ENCODE measurements at regions not wholly inside any gene's neighbourhood (a gene's known extent, or its start where the extent isn't known, plus 50 kb on each side); places are given as distances from the start of the nearest gene placed in this dataset.
"Not testable (repeated sequence)": the region's sequence is repeated elsewhere in the genome, so short reads cannot be mapped to it uniquely, and the experiment has no call there.

- peak; percentile 78 for DNase-seq (ENCODE audit: low read depth)
Measured at GRCh38 chr3:99586701-99587100, 51.7 kb upstream of the COL8A1 start.

- no peak for DNase-seq (ENCODE audit: low read depth)
Measured at GRCh38 chr3:99579965-99580364, 58.4 kb upstream of the COL8A1 start.

- DNase-seq (ENCODE audit: low read depth), result peak; percentile 94
Measured at GRCh38 chr3:99579246-99579645, 59.1 kb upstream of the COL8A1 start.

GRCh38 chr3:99578339-99578970 is 59.9 kb upstream of the COL8A1 start:
- no peak for DNase-seq (ENCODE audit: low read depth)

GRCh38 chr3:99576904-99577559 is 61.4 kb upstream of the COL8A1 start:
- DNase-seq (ENCODE audit: low read depth), result no peak

GRCh38 chr3:99575683-99576082 is 62.7 kb upstream of the COL8A1 start:
- DNase-seq (ENCODE audit: low read depth), result no peak

GRCh38 chr3:99570061-99570460 is 68.3 kb upstream of the COL8A1 start:
- DNase-seq (ENCODE audit: low read depth), result peak; percentile 77

GRCh38 chr3:99568663-99569335 is 69.6 kb upstream of the COL8A1 start:
- peak; percentile 50 for DNase-seq (ENCODE audit: low read depth)

- DNase-seq (ENCODE audit: low read depth), result peak; percentile 74
Measured at GRCh38 chr3:99565331-99565730, 73.1 kb upstream of the COL8A1 start.

- DNase-seq (ENCODE audit: low read depth), result peak; percentile 80
Measured at GRCh38 chr3:99562990-99563607, 75.3 kb upstream of the COL8A1 start.

- DNase-seq (ENCODE audit: low read depth), result peak; percentile 59
Measured at GRCh38 chr3:99562138-99562537, 76.3 kb upstream of the COL8A1 start.

GRCh38 chr3:99561056-99561455 is 77.3 kb upstream of the COL8A1 start:
- DNase-seq (ENCODE audit: low read depth), result no peak

- no peak for DNase-seq (ENCODE audit: low read depth)
Measured at GRCh38 chr3:99559196-99559595, 79.2 kb upstream of the COL8A1 start.

- DNase-seq (ENCODE audit: low read depth), result not testable (repeated sequence)
Measured at GRCh38 chr3:99555885-99556284, 82.5 kb upstream of the COL8A1 start.

GRCh38 chr3:99551520-99551919 is 86.9 kb upstream of the COL8A1 start:
- DNase-seq (ENCODE audit: low read depth), result no peak

- no peak for DNase-seq (ENCODE audit: low read depth)
Measured at GRCh38 chr3:99549957-99550603, 88.3 kb upstream of the COL8A1 start.

- DNase-seq (ENCODE audit: low read depth), result no peak
Measured at GRCh38 chr3:99549220-99549619, 89.2 kb upstream of the COL8A1 start.

- DNase-seq (ENCODE audit: low read depth), result no peak
Measured at GRCh38 chr3:99548674-99549073, 89.7 kb upstream of the COL8A1 start.

- peak; percentile 49 for DNase-seq (ENCODE audit: low read depth)
Measured at GRCh38 chr3:99545941-99546580, 92.3 kb upstream of the COL8A1 start.

- peak; percentile 80 for DNase-seq (ENCODE audit: low read depth)
Measured at GRCh38 chr3:99544786-99545281, 93.6 kb upstream of the COL8A1 start.

- DNase-seq (ENCODE audit: low read depth), result peak; percentile 62
Measured at GRCh38 chr3:99543796-99544195, 94.6 kb upstream of the COL8A1 start.

Measured in LHCN-M2 (cell line).